Fibroblast of lung (primary cell): ENCODE measurements at regions not wholly inside any gene's neighbourhood (a gene's known extent, or its start where the extent isn't known, plus 50 kb on each side); places are given as distances from the start of the nearest gene placed in this dataset.

Experiments used
- DNase-seq, 2 donors: peaks; one replicate each; pipeline versions ENCODE4 v3.0.0 to v3.0.0-alpha.2; 2010; ENCODE audit warnings: low read depth in 2 of 2
- H2AFZ ChIP-seq: 2 replicates; pipeline ENCODE4 v1.5.1; 2012; ENCODE audit warnings: low read length, control low read depth, inconsistent platforms
- H3K27ac ChIP-seq: 2 replicates; pipeline ENCODE4 v1.5.1; 2011; ENCODE audit warnings: low read length, control low read depth; ENCODE audit not compliant: insufficient read depth
- H3K27me3 ChIP-seq: 2 replicates; pipeline ENCODE4 v1.5.1; 2011; ENCODE audit warnings: mild to moderate bottlenecking, low read length; ENCODE audit not compliant: control insufficient read depth, insufficient read depth
- H3K36me3 ChIP-seq: 2 replicates; pipeline ENCODE4 v1.5.1; 2011; ENCODE audit warnings: low read length; ENCODE audit not compliant: control insufficient read depth, insufficient read depth
- H3K4me1 ChIP-seq: 2 replicates; pipeline ENCODE4 v1.5.1; 2011; ENCODE audit warnings: low read length; ENCODE audit not compliant: control insufficient read depth, insufficient read depth; ENCODE audit errors: extremely low read depth
- H3K4me2 ChIP-seq: 2 replicates; pipeline ENCODE4 v1.5.1; 2011; ENCODE audit warnings: low read length, control low read depth; ENCODE audit not compliant: insufficient read depth; ENCODE audit errors: extremely low read depth
- H3K4me3 ChIP-seq, 4 experiments: fragments of 200-600 bp in 1 of 4; sonication (generic) in 1 of 4; replicated peaks in 1 of 4; 2 replicates each; pipeline ENCODE4 v1.5.1; 2011 to 2016; ENCODE audit warnings: low read length in 4 of 4, low read depth in 3 of 4, mild to moderate bottlenecking in 3 of 4, control low read depth in 2 of 4, inconsistent platforms in 1 of 4, mixed read lengths in 1 of 4; ENCODE audit not compliant: insufficient read depth in 1 of 4; ENCODE audit errors: control extremely low read depth in 1 of 4
- H3K79me2 ChIP-seq: 2 replicates; pipeline ENCODE4 v1.5.1; 2012; ENCODE audit warnings: mild to moderate bottlenecking, low read length, inconsistent platforms; ENCODE audit not compliant: control insufficient read depth, insufficient read depth
- H3K9ac ChIP-seq: 2 replicates; pipeline ENCODE4 v1.5.1; 2011; ENCODE audit warnings: mild to moderate bottlenecking, low read length, control low read depth; ENCODE audit not compliant: insufficient read depth
- H3K9me3 ChIP-seq: 2 replicates; pipeline ENCODE4 v1.5.1; 2012; ENCODE audit warnings: low read depth, low read length; ENCODE audit not compliant: control insufficient read depth, insufficient read depth
- H4K20me1 ChIP-seq: 2 replicates; pipeline ENCODE4 v1.5.1; 2011; ENCODE audit warnings: low read length; ENCODE audit not compliant: control insufficient read depth, insufficient read depth; ENCODE audit errors: extremely low read depth
- CTCF ChIP-seq, 2 donors: IDR thresholded peaks in 1 of 2; conservative IDR thresholded peaks in 1 of 2; 1 replicate in 1 of 2; 2 replicates in 1 of 2; pipeline ENCODE4 v1.5.1; 2011 to 2012; ENCODE audit warnings: low read length in 2 of 2, control low read depth in 1 of 2, inconsistent platforms in 1 of 2, low read depth in 1 of 2, mild to moderate bottlenecking in 1 of 2
- EZH2 ChIP-seq: IDR thresholded peaks from 2 replicates; pipeline ENCODE4 v1.5.1; 2012; ENCODE audit warnings: low read length, control low read depth, mild to moderate bottlenecking; ENCODE audit errors: missing control alignments

GRCh38 chr5:112641515-112642110 lies 96.1 kb upstream of the APC start:
- H2AFZ ChIP-seq: no peak overlapping the region
- no peak overlapping the region for H3K4me3 ChIP-seq
- H3K9ac ChIP-seq: no peak overlapping the region
- H3K27me3 ChIP-seq: no peaks in the 10 kb centered on the region
- H3K4me2 ChIP-seq: no peak overlapping the region
- H3K4me1 ChIP-seq: no peaks in the 10 kb centered on the region
- H3K27ac ChIP-seq: no peak overlapping the region
- no peaks in the 10 kb centered on the region for H4K20me1 ChIP-seq
- no peaks in the 10 kb centered on the region for H3K36me3 ChIP-seq
- DNase-seq: no peak
- no peaks in the 10 kb centered on the region for H3K79me2 ChIP-seq
- TF ChIP-seq EZH2 (no peak), CTCF (conservative IDR thresholded peaks at IDR 0.05 in 1 of 2, IDR thresholded peaks at IDR 0.05 in 1 of 2; ENCODE audit: low read depth in 1 of 2, low read length in 2 of 2) (no peak)
- H3K9me3 ChIP-seq: no peaks in the 10 kb centered on the region

GRCh38 chr5:112642885-112643284 lies 94.8 kb upstream of the APC start:
- Histone ChIP-seq H3K9me3 (no peaks in the 10 kb centered on the region), H4K20me1 (no peaks in the 10 kb centered on the region), H3K4me3 (no peak overlapping the region), H3K4me1 (no peaks in the 10 kb centered on the region), H3K27ac (no peak overlapping the region), H3K4me2 (no peak overlapping the region), H3K36me3 (no peaks in the 10 kb centered on the region), H3K79me2 (no peaks in the 10 kb centered on the region), H2AFZ (no peak overlapping the region), H3K9ac (no peak overlapping the region), H3K27me3 (no peaks in the 10 kb centered on the region)
- peak in 1 of 2 donors; percentile 39 for DNase-seq
- TF ChIP-seq CTCF (conservative IDR thresholded peaks at IDR 0.05 in 1 of 2, IDR thresholded peaks at IDR 0.05 in 1 of 2; ENCODE audit: low read depth in 1 of 2, low read length in 2 of 2): no peak
- TF ChIP-seq EZH2: no peak

GRCh38 chr5:112643339-112643971 lies 94.2 kb upstream of the APC start:
- TF ChIP-seq EZH2 (no peak), CTCF (conservative IDR thresholded peaks at IDR 0.05 in 1 of 2, IDR thresholded peaks at IDR 0.05 in 1 of 2; ENCODE audit: low read depth in 1 of 2, low read length in 2 of 2) (no peak)
- Histone ChIP-seq H3K36me3 (no peaks in the 10 kb centered on the region), H3K9ac (no peak overlapping the region), H4K20me1 (no peaks in the 10 kb centered on the region), H3K4me3 (no peak overlapping the region), H2AFZ (no peak overlapping the region), H3K4me1 (no peaks in the 10 kb centered on the region), H3K27me3 (no peaks in the 10 kb centered on the region), H3K79me2 (no peaks in the 10 kb centered on the region), H3K4me2 (no peak overlapping the region), H3K27ac (no peak overlapping the region), H3K9me3 (no peaks in the 10 kb centered on the region)
- no peak for DNase-seq
